H9 (cell line): ENCODE measurements at regions not wholly inside any gene's neighbourhood (a gene's known extent, or its start where the extent isn't known, plus 50 kb on each side); places are given as distances from the start of the nearest gene placed in this dataset.

Source experiments
- DNase-seq: peaks from one replicate; pipeline ENCODE4 v3.0.0-alpha.2; 2017
- H2AFZ ChIP-seq: one replicate; pipeline ENCODE4 v1.6.1; 2013; ENCODE audit warnings: mild to moderate bottlenecking, low read length, control low read depth, moderate library complexity
- H2AK5ac ChIP-seq: 2 replicates; pipeline ENCODE4 v1.6.1; 2013; ENCODE audit warnings: low read length, control low read depth, mixed read lengths; ENCODE audit not compliant: insufficient read length
- H2BK120ac ChIP-seq: one replicate; pipeline ENCODE4 v1.6.1; 2013; ENCODE audit warnings: low read depth, mild to moderate bottlenecking, low read length, control low read depth, inconsistent platforms; ENCODE audit not compliant: poor library complexity, severe bottlenecking
- H2BK12ac ChIP-seq: 2 replicates; pipeline ENCODE4 v1.6.1; 2013; ENCODE audit warnings: low read length, control low read depth, mixed read lengths, low read depth; ENCODE audit not compliant: insufficient read length
- H2BK15ac ChIP-seq: 2 replicates; pipeline ENCODE4 v1.6.1; 2013; ENCODE audit warnings: low read depth, low read length, control low read depth
- H2BK20ac ChIP-seq: one replicate; pipeline ENCODE4 v1.6.1; 2013; ENCODE audit warnings: low read depth, mild to moderate bottlenecking, low read length, control low read depth, inconsistent platforms; ENCODE audit not compliant: poor library complexity, severe bottlenecking
- H2BK5ac ChIP-seq: 2 replicates; pipeline ENCODE4 v1.6.1; 2013; ENCODE audit warnings: low read length, control low read depth, mixed read lengths; ENCODE audit not compliant: insufficient read length
- H3K14ac ChIP-seq: 2 replicates; pipeline ENCODE4 v1.6.1; 2013; ENCODE audit warnings: low read length, control low read depth; ENCODE audit not compliant: insufficient read depth
- H3K18ac ChIP-seq: 2 replicates; pipeline ENCODE4 v1.6.1; 2013; ENCODE audit warnings: low read depth, mild to moderate bottlenecking, mixed read lengths, low read length, control low read depth; ENCODE audit not compliant: insufficient read length
- H3K23ac ChIP-seq: 2 replicates; pipeline ENCODE4 v1.6.1; 2013; ENCODE audit warnings: low read length, control low read depth, mixed read lengths, low read depth; ENCODE audit not compliant: insufficient read length
- H3K23me2 ChIP-seq: 2 replicates; pipeline ENCODE4 v1.6.1; 2013; ENCODE audit warnings: low read depth, mild to moderate bottlenecking, mixed read lengths, low read length, control low read depth; ENCODE audit not compliant: insufficient read length, poor library complexity, severe bottlenecking
- H3K27ac ChIP-seq: 2 replicates; pipeline ENCODE4 v1.5.1; 2013; ENCODE audit warnings: low read length, control low read depth, mixed read lengths, low read depth; ENCODE audit not compliant: insufficient read length
- H3K27me3 ChIP-seq: 2 replicates; pipeline ENCODE4 v1.6.1; 2013; ENCODE audit warnings: low read length, control low read depth, inconsistent platforms; ENCODE audit not compliant: insufficient read depth
- H3K4ac ChIP-seq: 2 replicates; pipeline ENCODE4 v1.6.1; 2013; ENCODE audit warnings: low read depth, mild to moderate bottlenecking, control low read depth, inconsistent platforms, low read length, moderate library complexity
- H3K4me1 ChIP-seq: 2 replicates; pipeline ENCODE4 v1.6.1; 2013; ENCODE audit warnings: low read length, control low read depth, inconsistent platforms; ENCODE audit not compliant: insufficient read depth
- H3K4me2 ChIP-seq: 2 replicates; pipeline ENCODE4 v1.6.1; 2013; ENCODE audit warnings: low read length, control low read depth, mixed read lengths; ENCODE audit not compliant: insufficient read length, insufficient read depth
- H3K56ac ChIP-seq: 2 replicates; pipeline ENCODE4 v1.6.1; 2013; ENCODE audit warnings: low read depth, mild to moderate bottlenecking, mixed read lengths, low read length, control low read depth; ENCODE audit not compliant: insufficient read length
- H3K79me1 ChIP-seq: 2 replicates; pipeline ENCODE4 v1.6.1; 2013; ENCODE audit warnings: low read depth, mild to moderate bottlenecking, moderate library complexity, low read length, control low read depth, inconsistent platforms; ENCODE audit not compliant: insufficient read depth, poor library complexity, severe bottlenecking
- H3K79me2 ChIP-seq: 2 replicates; pipeline ENCODE4 v1.6.1; 2013; ENCODE audit warnings: low read length, control low read depth, inconsistent platforms; ENCODE audit not compliant: insufficient read depth
- H3K9ac ChIP-seq: 2 replicates; pipeline ENCODE4 v1.6.1; 2013; ENCODE audit warnings: low read length, control low read depth, mixed read lengths; ENCODE audit not compliant: insufficient read length; ENCODE audit errors: extremely low read depth
- H3K9me3 ChIP-seq: one replicate; pipeline ENCODE4 v1.6.1; 2013; ENCODE audit warnings: low read depth, low read length, inconsistent platforms; ENCODE audit not compliant: control insufficient read depth
- H3T11ph ChIP-seq: one replicate; pipeline ENCODE4 v1.6.1; 2013; ENCODE audit warnings: mild to moderate bottlenecking, low read length, control low read depth, inconsistent platforms
- H4K20me1 ChIP-seq: one replicate; pipeline ENCODE4 v1.6.1; 2013; ENCODE audit not compliant: control insufficient read depth, insufficient read length, insufficient read depth
- H4K5ac ChIP-seq: 2 replicates; pipeline ENCODE4 v1.6.1; 2013; ENCODE audit warnings: low read depth, mild to moderate bottlenecking, mixed read lengths, low read length, control low read depth; ENCODE audit not compliant: insufficient read length
- H4K8ac ChIP-seq: replicated peaks from 2 replicates; pipeline ENCODE4 v1.6.1; 2013; ENCODE audit warnings: low read length, control low read depth, mixed read lengths, low read depth; ENCODE audit not compliant: insufficient read length
- H4K91ac ChIP-seq: 2 replicates; pipeline ENCODE4 v1.6.1; 2013; ENCODE audit warnings: low read depth, mild to moderate bottlenecking, moderate library complexity, mixed read lengths, low read length, control low read depth; ENCODE audit not compliant: insufficient read length
- H3K27ac Mint-ChIP-seq, 3 experiments: 2 replicates in 2 of 3; 3 replicates in 1 of 3; pipeline ENCODE4 v1.8.0; 2020 to 2021; ENCODE audit warnings: mixed read lengths in 3 of 3, mild to moderate bottlenecking in 1 of 3, moderate library complexity in 1 of 3
- H3K27me3 Mint-ChIP-seq: 2 replicates; pipeline ENCODE4 v1.8.0; 2021; ENCODE audit warnings: low read depth, mild to moderate bottlenecking, moderate library complexity, mixed read lengths
- H3K36me3 Mint-ChIP-seq, 3 experiments: 2 replicates in 2 of 3; 3 replicates in 1 of 3; pipeline ENCODE4 v1.8.0; 2020 to 2021; ENCODE audit warnings: low read depth in 3 of 3, mixed read lengths in 3 of 3; ENCODE audit not compliant: insufficient read depth in 1 of 3
- H3K4me1 Mint-ChIP-seq, 2 experiments: 2 replicates each; pipeline ENCODE4 v1.8.0; 2020; ENCODE audit warnings: mixed read lengths in 2 of 2
- H3K4me3 Mint-ChIP-seq, 2 experiments: 2 replicates in 1 of 2; 3 replicates in 1 of 2; pipeline ENCODE4 v1.8.0; 2020 to 2021; ENCODE audit warnings: mild to moderate bottlenecking in 2 of 2, mixed read lengths in 2 of 2, moderate library complexity in 1 of 2
- H3K9me3 Mint-ChIP-seq, 2 experiments: 2 replicates in 1 of 2; 3 replicates in 1 of 2; pipeline ENCODE4 v1.8.0; 2020; ENCODE audit warnings: mild to moderate bottlenecking in 2 of 2, mixed read lengths in 2 of 2, moderate library complexity in 1 of 2
- CTCF ChIP-seq: fragments of 200-600 bp; sonication (generic); conservative IDR thresholded peaks from 3 replicates; pipeline ENCODE4 v1.8.0; 2021; ENCODE audit warnings: antibody characterized with exemption, mild to moderate bottlenecking
- WGBS: extraction: QIAGEN DNeasy Blood & Tissue Kit; methylation state at CpG from one replicate; pipeline ENCODE4 v1.1.7; 2013; ENCODE audit warnings: missing lambda C conversion rate, low lambda C conversion rate, mixed read lengths; ENCODE audit not compliant: insufficient read length; ENCODE audit errors: extremely low coverage; 5-methylcytosine and 5-hydroxymethylcytosine counted together

- Histone ChIP-seq H2BK12ac (no peak overlapping the region), H3K79me1 (no peaks in the 10 kb centered on the region), H4K5ac (no peak overlapping the region), H3K18ac (no peak overlapping the region), H3K14ac (no peak overlapping the region), H3K9ac (no peak overlapping the region), H4K8ac (no peak overlapping the region), H2BK5ac (no peak overlapping the region), H2BK120ac (no peak overlapping the region), H3K4ac (no peak overlapping the region), H4K20me1 (no peaks in the 10 kb centered on the region), H3K23ac (no peak overlapping the region), H3K27me3 (no peaks in the 10 kb centered on the region), H2BK20ac (no peak overlapping the region), H3K23me2 (no peaks in the 10 kb centered on the region), H3K4me1 (no peaks in the 10 kb centered on the region), H2AK5ac (no peak overlapping the region), H3K9me3 (no peaks in the 10 kb centered on the region), H3K4me2 (no peak overlapping the region), H3K27ac (no peak overlapping the region), H2AFZ (no peak overlapping the region), H3K79me2 (no peaks in the 10 kb centered on the region), H2BK15ac (no peak overlapping the region), H4K91ac (no peak overlapping the region), H3K56ac (no peak overlapping the region), H3T11ph (no peak overlapping the region)
- no peaks in the 10 kb centered on the region for H3K4me1 Mint-ChIP-seq
- H3K27ac Mint-ChIP-seq: no peak overlapping the region
- H3K9me3 Mint-ChIP-seq: peaks cover 0 to under 1% of the 10 kb centered on the region in 2 experiments; a peak in 1 of 5 replicates
- no peak overlapping the region for H3K4me3 Mint-ChIP-seq
- no peak for DNase-seq
- no peaks in the 10 kb centered on the region for H3K36me3 Mint-ChIP-seq
- no peak for TF ChIP-seq CTCF
- WGBS: no CpG with 5 or more reads among the region's 1 CpG
- H3K27me3 Mint-ChIP-seq: no peaks in the 10 kb centered on the region
Observed at GRCh38 chr11:109553284-109553683, 131.3 kb downstream of the C11orf87 start.
